Brain microvascular endothelial cell (primary cell): ENCODE measurements at regions not wholly inside any gene's neighbourhood (a gene's known extent, or its start where the extent isn't known, plus 50 kb on each side); places are given as distances from the start of the nearest gene placed in this dataset.

Experiments used
- DNase-seq: peaks from one replicate; pipeline ENCODE4 v3.0.0-alpha.2; 2020
- H3K27ac ChIP-seq: fragments of 250-450 bp; sonication (Bioruptor Pico); 2 replicates; pipeline ENCODE4 v1.5.1; 2020; ENCODE audit warnings: mild to moderate bottlenecking, moderate library complexity
- H3K27me3 ChIP-seq: fragments of 250-450 bp; sonication (Bioruptor Pico); replicated peaks from 2 replicates; pipeline ENCODE4 v1.5.1; 2020; ENCODE audit warnings: mild to moderate bottlenecking
- H3K36me3 ChIP-seq: fragments of 250-450 bp; sonication (Bioruptor Pico); replicated peaks from 2 replicates; pipeline ENCODE4 v1.5.1; 2020; ENCODE audit warnings: mild to moderate bottlenecking
- H3K4me3 ChIP-seq: 2 replicates; pipeline ENCODE4 v1.5.1; 2011; ENCODE audit warnings: low read depth, mild to moderate bottlenecking, control low read depth, low read length, moderate library complexity
- in situ Hi-C: cut with HindIII; loops from 2 replicates; pipeline ENCODE4 v1.10.0; 2017; ENCODE audit warnings: low sequenced_read_pairs, low pct_ligation_motif_present
- TF ChIP-seq, protein P1 (sequence below): IDR thresholded peaks from 2 replicates; pipeline ENCODE4 v1.5.1; 2011; ENCODE audit warnings: low read depth, mild to moderate bottlenecking, moderate library complexity, low read length, control low read depth, inconsistent platforms; ENCODE audit errors: missing control alignments

DNA sequence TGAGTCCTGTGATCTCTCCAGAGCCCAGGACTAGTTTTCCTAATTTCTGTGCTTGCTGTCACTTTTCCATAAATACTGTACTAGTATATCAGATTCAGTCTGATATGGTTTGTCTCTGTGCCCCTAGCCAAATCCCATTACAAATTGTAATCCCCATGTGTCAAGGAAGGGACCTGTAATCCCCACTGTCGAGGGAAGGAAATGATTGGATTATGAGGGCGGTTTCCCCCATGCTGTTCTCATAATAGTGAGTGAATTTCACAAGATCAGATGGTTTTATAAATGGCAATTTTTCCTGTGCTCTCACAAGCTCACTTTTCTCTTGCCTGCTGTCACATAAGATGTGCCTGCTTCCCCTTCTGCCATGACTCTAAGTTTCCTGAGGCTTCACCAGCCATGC, 54.8 kb upstream of the IFRD1 start:
- H3K36me3 ChIP-seq, result no peaks in the 10 kb centered on the region
- no peaks in the 10 kb centered on the region for H3K27me3 ChIP-seq
- DNase-seq, result no peak
- TF ChIP-seq, protein P1, sequence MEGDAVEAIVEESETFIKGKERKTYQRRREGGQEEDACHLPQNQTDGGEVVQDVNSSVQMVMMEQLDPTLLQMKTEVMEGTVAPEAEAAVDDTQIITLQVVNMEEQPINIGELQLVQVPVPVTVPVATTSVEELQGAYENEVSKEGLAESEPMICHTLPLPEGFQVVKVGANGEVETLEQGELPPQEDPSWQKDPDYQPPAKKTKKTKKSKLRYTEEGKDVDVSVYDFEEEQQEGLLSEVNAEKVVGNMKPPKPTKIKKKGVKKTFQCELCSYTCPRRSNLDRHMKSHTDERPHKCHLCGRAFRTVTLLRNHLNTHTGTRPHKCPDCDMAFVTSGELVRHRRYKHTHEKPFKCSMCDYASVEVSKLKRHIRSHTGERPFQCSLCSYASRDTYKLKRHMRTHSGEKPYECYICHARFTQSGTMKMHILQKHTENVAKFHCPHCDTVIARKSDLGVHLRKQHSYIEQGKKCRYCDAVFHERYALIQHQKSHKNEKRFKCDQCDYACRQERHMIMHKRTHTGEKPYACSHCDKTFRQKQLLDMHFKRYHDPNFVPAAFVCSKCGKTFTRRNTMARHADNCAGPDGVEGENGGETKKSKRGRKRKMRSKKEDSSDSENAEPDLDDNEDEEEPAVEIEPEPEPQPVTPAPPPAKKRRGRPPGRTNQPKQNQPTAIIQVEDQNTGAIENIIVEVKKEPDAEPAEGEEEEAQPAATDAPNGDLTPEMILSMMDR, result no peak
- H3K27ac ChIP-seq, result no peak overlapping the region
- in situ Hi-C loops, result no loop called here
- no peak overlapping the region for H3K4me3 ChIP-seq

DNA sequence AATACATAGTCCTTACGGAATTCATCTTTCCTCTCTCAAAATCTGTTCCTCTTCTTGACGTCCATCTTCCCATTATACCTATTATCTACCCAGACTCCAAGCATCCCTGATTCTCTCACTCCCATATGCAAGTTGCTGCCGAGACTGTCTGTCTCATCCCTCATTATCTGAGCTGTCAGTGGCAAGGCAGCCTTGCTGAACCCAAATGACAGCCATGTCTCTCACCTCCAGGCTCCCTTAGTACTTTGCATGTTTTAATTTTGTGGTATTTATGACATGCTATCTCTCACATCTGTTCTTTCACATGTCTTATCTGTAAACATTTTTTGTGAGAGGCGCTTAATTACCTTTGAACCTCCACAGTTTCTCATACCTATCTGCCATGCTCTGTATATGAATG, 54.4 kb upstream of the IFRD1 start:
- no peak for DNase-seq
- Histone ChIP-seq H3K36me3 (no peaks in the 10 kb centered on the region), H3K4me3 (no peak overlapping the region), H3K27ac (no peak overlapping the region), H3K27me3 (no peaks in the 10 kb centered on the region)
- TF ChIP-seq, protein P1, result no peak
- in situ Hi-C loops, result no loop called here

DNA sequence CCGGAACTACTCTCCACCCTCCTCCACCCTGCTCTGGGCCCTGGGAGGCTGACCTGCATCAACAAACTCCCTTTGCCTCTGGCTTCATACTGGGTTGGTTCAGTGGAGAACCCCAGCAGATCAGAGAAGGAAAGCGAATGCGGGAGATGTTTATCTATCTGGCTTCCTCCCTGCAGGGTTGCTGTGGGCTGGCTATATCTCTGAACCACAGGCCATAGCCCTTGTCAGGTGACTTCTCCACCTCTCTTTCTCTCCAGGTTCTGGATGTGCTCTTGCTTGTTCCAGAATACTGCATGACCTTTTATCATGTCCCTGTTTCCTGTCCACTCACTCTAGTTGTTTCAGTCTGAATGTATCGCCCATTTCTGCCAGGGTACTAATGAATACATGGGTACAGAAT, 51.7 kb upstream of the IFRD1 start:
- H3K36me3 ChIP-seq, result no peaks in the 10 kb centered on the region
- in situ Hi-C loops, result no loop called here
- no peak for DNase-seq
- no peak overlapping the region for H3K4me3 ChIP-seq
- TF ChIP-seq, protein P1, result no peak
- no peak overlapping the region for H3K27ac ChIP-seq
- H3K27me3 ChIP-seq, result no peaks in the 10 kb centered on the region

DNA sequence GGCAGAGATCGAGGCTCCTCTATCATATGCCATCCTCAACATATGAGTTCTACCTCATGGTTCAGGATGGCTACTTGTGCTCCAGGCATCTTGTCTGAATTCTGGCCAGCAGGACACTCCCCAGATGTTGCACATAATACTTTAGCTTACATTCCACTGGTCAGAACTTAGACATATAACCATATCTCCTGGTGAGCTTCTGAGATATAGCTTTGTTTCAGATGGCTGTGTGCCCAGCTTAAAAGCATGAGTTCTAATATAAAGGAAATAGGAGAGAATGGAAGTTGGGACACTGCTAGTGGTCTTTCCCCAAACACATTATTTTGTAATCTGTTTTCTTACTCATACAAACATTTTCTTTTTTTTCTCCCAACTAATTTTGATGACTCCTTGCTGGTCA, 50.8 kb upstream of the IFRD1 start:
- DNase-seq, result peak; percentile 63
- Histone ChIP-seq H3K27me3 (no peaks in the 10 kb centered on the region), H3K4me3 (no peak overlapping the region), H3K27ac (no peak overlapping the region), H3K36me3 (no peaks in the 10 kb centered on the region)
- TF ChIP-seq, protein P1, result no peak
- in situ Hi-C loops, result no loop called here

DNA sequence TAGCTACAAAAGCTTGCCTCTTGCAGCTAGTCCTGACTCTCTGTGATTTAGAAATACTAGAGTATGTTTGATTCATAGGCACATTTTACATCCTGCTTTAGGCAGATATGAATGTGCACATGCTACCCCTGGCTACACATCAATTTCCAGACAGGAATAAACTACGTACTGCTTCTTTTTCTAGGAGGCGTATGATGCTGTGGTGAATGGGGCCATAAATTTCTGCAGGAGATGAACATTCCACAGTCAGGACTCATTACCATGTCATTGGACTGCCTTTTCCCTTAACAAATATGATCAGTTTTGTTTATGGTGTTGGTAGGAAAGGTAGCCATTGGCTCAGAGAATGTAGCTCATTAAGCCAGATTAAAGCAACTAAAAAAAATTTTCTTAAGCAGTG, 50.1 kb upstream of the IFRD1 start:
- H3K36me3 ChIP-seq, result no peaks in the 10 kb centered on the region
- no peak overlapping the region for H3K4me3 ChIP-seq
- H3K27me3 ChIP-seq, result no peaks in the 10 kb centered on the region
- peak; percentile 46 for DNase-seq
- in situ Hi-C loops, result loop anchor here (25.0 kb wide), 1 partner anchor 638 kb away; no protein-coding TSS in a partner anchor
- H3K27ac ChIP-seq, result no peak overlapping the region
- TF ChIP-seq, protein P1, result no peak
